Breast epithelium (tissue), 3 donors: ENCODE measurements at regions not wholly inside any gene's neighbourhood (a gene's known extent, or its start where the extent isn't known, plus 50 kb on each side); places are given as distances from the start of the nearest gene placed in this dataset.

ENCODE experiments used
- POLR2A ChIP-seq: fragments of 450-650 bp; IDR thresholded peaks from one replicate; pipeline ENCODE4 v1.6.1; 2016; ENCODE audit warnings: antibody characterized with exemption, mild to moderate bottlenecking, moderate library complexity
- POLR2AphosphoS5 ChIP-seq, 3 donors: sonication (generic); formaldehyde crosslinking; IDR thresholded peaks; one replicate each; pipeline ENCODE4 v1.6.1; 2017; ENCODE audit warnings: antibody characterized with exemption in 3 of 3

GRCh38 chr10:53108317-53108934 lies 335.8 kb upstream of the MBL2 start:
- no peak for TF ChIP-seq POLR2AphosphoS5 (IDR thresholded peaks at IDR 0.05)
- TF ChIP-seq POLR2A: no peak
